GM12878 (cell line): ENCODE measurements at regions not wholly inside any gene's neighbourhood (a gene's known extent, or its start where the extent isn't known, plus 50 kb on each side); places are given as distances from the start of the nearest gene placed in this dataset.

Experiments
- ATAC-seq: fragments of 200-7000 bp; cut with Tn5 transposase; 3 replicates; pipeline ENCODE4 v1.9.1; 2020; ENCODE audit warnings: mild to moderate bottlenecking, moderate library complexity
- BruUV-seq: library from RNA; stranded (reverse); fragments of 400-500 nt; replicated peaks from 2 replicates; lab custom pipeline; 2021; lab: Mats Ljungman, UMichigan
- CTCF ChIA-PET: fragments of 300-600 bp; sonication (Branson Sonifier 250); formaldehyde crosslinking; extraction: SDS; loops from one replicate; lab custom pipeline; 2021; ENCODE audit warnings: inconsistent platforms; lab: Yijun Ruan, JAX
- POLR2A ChIA-PET: fragments of 350-600 bp; formaldehyde crosslinking; extraction: SDS; loops from one replicate; lab custom pipeline; 2021; ENCODE audit warnings: inconsistent platforms; lab: Charles Lee
- RAD21 ChIA-PET: fragments of 300-600 bp; sonication (Branson Sonifier 250); formaldehyde crosslinking; loops from one replicate; lab custom pipeline; 2023; ENCODE audit warnings: antibody characterized with exemption; ENCODE audit not compliant: unreplicated experiment; lab: Charles Lee
- SMC1A ChIA-PET: fragments of 300-600 bp; sonication (Branson Sonifier 250); formaldehyde crosslinking; loops from one replicate; lab custom pipeline; 2023; ENCODE audit not compliant: unreplicated experiment, uncharacterized antibody; lab: Charles Lee
- DNase-seq: peaks from one replicate; pipeline ENCODE4 v3.0.0-alpha.2; 2011; ENCODE audit warnings: low read depth, low spot score
- FAIRE-seq: peaks from 3 replicates; lab custom pipeline; 2011; peaks lifted over from hg19 to GRCh38; lab: Jason Lieb, UNC
- H2AFZ ChIP-seq: 2 replicates; pipeline ENCODE4 v1.6.0; 2011; ENCODE audit warnings: low read depth, low read length, control low read depth; ENCODE audit not compliant: control insufficient read depth
- H3K27ac ChIP-seq: 2 replicates; pipeline ENCODE4 v1.5.1; 2011; ENCODE audit warnings: control low read depth; ENCODE audit not compliant: control insufficient read depth, insufficient read depth
- H3K27me3 ChIP-seq, 2 experiments: replicated peaks in 1 of 2; 2 replicates each; pipeline versions ENCODE4 v1.6.0 to v1.6.1; 2011; ENCODE audit warnings: low read length in 1 of 2; ENCODE audit not compliant: control insufficient read depth in 2 of 2, insufficient read depth in 2 of 2
- H3K36me3 ChIP-seq, 2 experiments: 2 replicates each; pipeline ENCODE4 v1.5.1; 2011; ENCODE audit warnings: low read length in 1 of 2; ENCODE audit not compliant: control insufficient read depth in 2 of 2, insufficient read depth in 2 of 2
- H3K4me1 ChIP-seq: 2 replicates; pipeline ENCODE4 v1.6.1; 2011; ENCODE audit warnings: mild to moderate bottlenecking, low read length, moderate library complexity, mixed read lengths; ENCODE audit not compliant: control insufficient read depth, insufficient read depth
- H3K4me2 ChIP-seq: 2 replicates; pipeline ENCODE4 v1.6.0; 2011; ENCODE audit warnings: control low read depth; ENCODE audit not compliant: control insufficient read depth, insufficient read depth
- H3K4me3 ChIP-seq: fragments of 200-600 bp; sonication (generic); 2 replicates; pipeline ENCODE4 v1.5.1; 2016
- H3K79me2 ChIP-seq: 2 replicates; pipeline ENCODE4 v1.6.0; 2011; ENCODE audit warnings: low read length; ENCODE audit not compliant: control insufficient read depth, insufficient read depth
- H3K9ac ChIP-seq: 2 replicates; pipeline ENCODE4 v1.8.0; 2011; ENCODE audit warnings: low read length, control low read depth, mixed read lengths; ENCODE audit not compliant: control insufficient read depth, insufficient read depth
- H3K9me3 ChIP-seq: replicated peaks from 3 replicates; pipeline ENCODE4 v1.5.1; 2011; ENCODE audit warnings: mild to moderate bottlenecking, low read length; ENCODE audit not compliant: control insufficient read depth, insufficient read depth
- H4K20me1 ChIP-seq: 2 replicates; pipeline ENCODE4 v1.6.0; 2011; ENCODE audit not compliant: control insufficient read depth, insufficient read depth
- ATF3 ChIP-seq: IDR thresholded peaks from 2 replicates; pipeline ENCODE4 v1.6.1; 2011; ENCODE audit warnings: low read depth, mild to moderate bottlenecking, low read length, moderate library complexity, borderline replicate concordance; ENCODE audit errors: extremely low read depth
- CBX3 ChIP-seq: fragments of 200-600 bp; sonication (generic); IDR thresholded peaks from 2 replicates; pipeline ENCODE4 v1.6.1; 2016; ENCODE audit warnings: low read depth, borderline replicate concordance
- CREM ChIP-seq: IDR thresholded peaks from 2 replicates; pipeline ENCODE4 v1.6.1; 2014; ENCODE audit warnings: antibody characterized with exemption, low read depth
- RB1 ChIP-seq: fragments of 450-650 bp; formaldehyde crosslinking; IDR thresholded peaks from 2 replicates; pipeline ENCODE4 v1.6.1; 2017; ENCODE audit warnings: mild to moderate bottlenecking, borderline replicate concordance
- YBX1 ChIP-seq: fragments of 450-650 bp; IDR thresholded peaks from 2 replicates; pipeline ENCODE4 v1.6.1; 2016; ENCODE audit warnings: antibody characterized with exemption
- WGBS: methylation state at CpG from one replicate; pipeline ENCODE4 v1.1.6; 2016; ENCODE audit warnings: low lambda C conversion rate; ENCODE audit not compliant: insufficient replicate concordance, insufficient coverage; ENCODE audit errors: missing lambda C conversion rate; 5-methylcytosine and 5-hydroxymethylcytosine counted together
- in situ Hi-C: fragments of 300-500 bp; cut with MboI; formaldehyde crosslinking; loops from 9 replicates; pipeline ENCODE4 v1.14.3; 2018; ENCODE audit warnings: mixed read lengths
- intact Hi-C: fragments of 100-400 bp; cut with micrococcal nuclease; formaldehyde crosslinking; loops from one replicate; pipeline ENCODE4 v1.14.2; 2022; ENCODE audit not compliant: unreplicated experiment
- TF ChIP-seq, protein P1 (sequence below): IDR thresholded peaks from 2 replicates; pipeline ENCODE4 v1.6.1; 2012; ENCODE audit warnings: low read depth, low read length, improper control_type of control experiment

- no peaks in the 10 kb centered on the region for H3K27me3 ChIP-seq
- no peak overlapping the region for H3K9ac ChIP-seq
- ChIA-PET CTCF (interaction anchor here (0.8 to 1.3 kb wide), 3 partner anchors 37 to 61 kb away, joined by 3 to 5 read pairs (median 4); no protein-coding TSS in a partner anchor), RAD21 (interaction anchor here (0.6 kb wide), 1 partner anchor 139 kb away, joined by 3 read pairs; no protein-coding TSS in a partner anchor), SMC1A (interaction anchor here (0.9 to 1.4 kb wide), 2 partner anchors 14 to 25 kb away, joined by 3 read pairs; no protein-coding TSS in a partner anchor)
- intact Hi-C loops: no loop called here
- no peak overlapping the region for H3K27ac ChIP-seq
- TF ChIP-seq, protein P1, sequence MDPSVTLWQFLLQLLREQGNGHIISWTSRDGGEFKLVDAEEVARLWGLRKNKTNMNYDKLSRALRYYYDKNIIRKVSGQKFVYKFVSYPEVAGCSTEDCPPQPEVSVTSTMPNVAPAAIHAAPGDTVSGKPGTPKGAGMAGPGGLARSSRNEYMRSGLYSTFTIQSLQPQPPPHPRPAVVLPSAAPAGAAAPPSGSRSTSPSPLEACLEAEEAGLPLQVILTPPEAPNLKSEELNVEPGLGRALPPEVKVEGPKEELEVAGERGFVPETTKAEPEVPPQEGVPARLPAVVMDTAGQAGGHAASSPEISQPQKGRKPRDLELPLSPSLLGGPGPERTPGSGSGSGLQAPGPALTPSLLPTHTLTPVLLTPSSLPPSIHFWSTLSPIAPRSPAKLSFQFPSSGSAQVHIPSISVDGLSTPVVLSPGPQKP: no peak
- no peak for TF ChIP-seq RB1
- TF ChIP-seq ATF3: no peak
- TF ChIP-seq CREM: no peak
- no peak for TF ChIP-seq CBX3
- TF ChIP-seq YBX1: no peak
- TF ChIP-seq, all 136 proteins: peak for 0
- FAIRE-seq (no peak), DNase-seq (no peak), ATAC-seq (no peak)
- no peak overlapping the region for H2AFZ ChIP-seq
- no peak overlapping the region for H3K4me2 ChIP-seq
- no peaks in the 10 kb centered on the region for H3K9me3 ChIP-seq
- BruUV-seq: no TSS peak
- H3K4me3 ChIP-seq: no peak overlapping the region
- no peaks in the 10 kb centered on the region for H3K79me2 ChIP-seq
- H3K4me1 ChIP-seq: peaks cover 6% of the 10 kb centered on the region
- H4K20me1 ChIP-seq: no peaks in the 10 kb centered on the region
- 79% methylated on average over 5 of the region's 5 CpGs for WGBS
- no peaks in the 10 kb centered on the region for H3K36me3 ChIP-seq
- POLR2A ChIA-PET: interaction anchor here (0.7 to 1.3 kb wide), 4 partner anchors 37 to 58 kb away, joined by 3 to 4 read pairs (median 4); partner anchors contain the start of gene MORC3
- in situ Hi-C loops: no loop called here
Observed at GRCh38 chr21:36261459-36261858, 58.5 kb upstream of the MORC3 start.
